Kasumi-1 (cell line): ENCODE measurements at regions not wholly inside any gene's neighbourhood (a gene's known extent, or its start where the extent isn't known, plus 50 kb on each side); places are given as distances from the start of the nearest gene placed in this dataset.

ENCODE experiments used
- DNase-seq, 2 experiments: peaks; one replicate each; lab custom pipeline; 2025; lab: John Stamatoyannopoulos, UW

DNA sequence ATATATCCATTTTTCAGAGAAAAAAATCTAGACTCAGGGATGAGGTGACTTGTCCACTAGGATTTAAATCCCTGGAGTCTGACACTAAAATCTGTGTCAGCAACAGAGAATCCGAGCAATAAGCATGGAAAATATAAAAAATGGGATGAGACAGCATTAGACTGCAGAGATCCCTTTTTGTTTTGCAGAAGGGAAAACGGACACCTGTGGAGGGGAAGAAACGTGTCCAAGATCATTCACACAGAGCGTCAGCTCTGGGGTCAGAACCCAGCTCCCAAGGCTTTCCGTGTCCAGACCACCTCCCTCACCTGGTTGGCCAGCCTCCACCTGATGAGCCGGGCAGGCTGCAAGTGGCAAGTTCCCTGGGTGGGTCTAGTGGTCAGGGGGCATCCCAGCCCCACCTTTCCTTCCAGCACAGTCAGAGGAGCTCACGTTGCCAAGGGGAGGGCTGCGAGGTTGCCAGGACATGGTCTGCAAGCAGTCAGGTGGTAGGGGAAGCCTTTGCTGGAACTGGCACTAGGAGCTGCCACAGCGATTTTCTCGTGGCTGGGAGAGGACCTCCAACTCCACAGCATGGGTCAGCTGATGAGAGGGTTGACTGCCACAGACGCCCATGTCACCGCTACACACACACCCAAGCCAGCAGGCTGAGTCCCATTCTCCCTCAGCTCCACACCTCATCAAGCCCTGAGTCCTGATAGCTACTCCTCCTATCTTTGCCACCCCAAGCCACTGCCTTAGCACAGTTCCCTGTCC lies 65.9 kb upstream of the CPLX2 start:
- no peak for DNase-seq

DNA sequence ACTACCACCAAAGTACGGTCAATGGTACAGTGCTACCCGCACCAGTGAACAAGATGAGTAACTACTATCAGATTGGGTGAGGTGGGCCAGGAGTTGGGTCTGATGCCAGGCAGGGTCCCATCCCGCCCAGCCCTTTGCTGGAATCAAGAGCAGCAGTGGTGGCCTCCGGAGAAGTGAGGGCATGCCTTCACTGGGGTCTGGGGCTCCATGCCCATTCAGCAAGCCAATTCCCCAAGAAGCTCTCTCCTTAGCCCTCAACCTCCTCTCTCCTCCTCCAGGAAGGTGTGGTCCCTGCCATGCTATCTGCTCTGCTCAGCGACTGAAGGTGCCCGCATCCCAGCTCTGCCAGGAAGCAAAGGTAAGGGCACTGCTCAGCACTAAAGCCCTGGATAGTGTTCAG lies 62.7 kb upstream of the CPLX2 start:
- no peak for DNase-seq

- DNase-seq: no peak
Observed at GRCh38 chr5:175809531-175810121, 61.8 kb upstream of the CPLX2 start.

- no peak for DNase-seq
Observed at GRCh38 chr5:175810457-175810856, 60.9 kb upstream of the CPLX2 start.

DNA sequence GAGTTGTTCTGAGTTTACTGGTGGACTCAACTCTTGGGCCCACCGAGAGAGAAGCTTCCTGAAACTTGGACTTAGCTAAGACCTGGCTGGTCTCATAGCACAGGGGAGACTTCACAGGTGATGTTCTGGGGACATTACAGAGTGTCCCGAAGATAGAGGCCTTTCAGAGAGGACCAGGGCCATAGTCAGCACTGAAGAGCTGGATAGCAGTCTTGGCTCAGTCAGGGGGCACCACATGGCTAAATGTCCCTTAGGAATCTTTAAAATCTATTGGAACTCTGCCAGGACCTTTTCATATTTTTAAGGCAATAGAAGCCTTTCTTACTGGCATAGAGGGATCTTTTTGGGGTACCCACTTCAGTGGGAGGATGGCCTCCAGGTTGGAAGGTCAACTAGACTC lies 59.8 kb upstream of the CPLX2 start:
- no peak for DNase-seq

- no peak for DNase-seq
Observed at GRCh38 chr5:175813943-175814630, 57.3 kb upstream of the CPLX2 start.

- DNase-seq: no peak
Observed at GRCh38 chr5:175814691-175815090, 56.7 kb upstream of the CPLX2 start.

- no peak for DNase-seq
Observed at GRCh38 chr5:175815126-175815913, 56.1 kb upstream of the CPLX2 start.

GRCh38 chr5:175816348-175816747 lies 55.0 kb upstream of the CPLX2 start:
- no peak for DNase-seq

DNA sequence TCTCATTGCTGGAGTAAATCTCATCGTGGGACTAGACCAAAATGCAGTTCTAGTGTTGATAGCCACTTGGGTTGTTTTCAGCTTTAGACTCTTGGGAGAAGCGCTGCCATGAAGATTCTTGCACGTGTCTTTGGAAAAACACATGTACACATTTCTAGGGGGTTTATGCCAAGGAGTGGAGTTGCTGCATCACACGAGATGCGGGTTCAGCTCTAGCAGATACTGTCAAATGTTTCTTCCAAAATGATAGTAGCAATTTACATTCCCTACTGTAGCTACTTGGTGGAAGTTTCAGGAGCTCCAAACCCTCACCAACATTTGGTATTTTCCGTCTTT lies 52.3 kb upstream of the CPLX2 start:
- DNase-seq: no peak

DNA sequence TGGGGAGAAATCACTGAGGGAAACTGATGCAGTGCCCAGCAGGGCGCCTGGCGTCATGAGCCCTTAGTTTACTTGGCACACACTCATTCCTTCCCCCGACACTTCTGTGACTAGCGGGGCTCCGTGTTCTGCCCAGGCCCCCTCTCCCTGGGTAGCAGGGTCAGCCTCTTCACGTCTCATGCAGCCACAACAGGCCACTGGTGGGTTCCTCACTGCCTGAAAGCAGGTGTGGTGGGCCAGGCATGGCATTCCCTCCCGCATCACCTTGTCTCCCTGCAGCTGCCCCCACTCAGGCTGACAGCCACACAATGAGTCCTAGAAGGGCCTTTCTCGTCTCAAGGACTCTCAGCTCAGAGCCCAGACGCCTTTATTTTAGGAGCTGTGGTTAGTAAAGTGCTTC lies 51.1 kb upstream of the CPLX2 start:
- DNase-seq: no peak
